DND-41 (cell line): ENCODE measurements at regions not wholly inside any gene's neighbourhood (a gene's known extent, or its start where the extent isn't known, plus 50 kb on each side); places are given as distances from the start of the nearest gene placed in this dataset.

Source experiments
- ATAC-seq: fragments of 200-7000 bp; cut with Tn5 transposase; 3 replicates; pipeline ENCODE4 v1.9.1; 2021; ENCODE audit warnings: low read depth; ENCODE audit not compliant: insufficient read depth
- DNase-seq: peaks from one replicate; pipeline ENCODE4 v3.0.0-alpha.2; 2020
- H2AFZ ChIP-seq: 2 replicates; pipeline ENCODE4 v1.6.0; 2012; ENCODE audit warnings: low read depth, low read length
- H3K27ac ChIP-seq: 2 replicates; pipeline ENCODE4 v1.5.1; 2012; ENCODE audit warnings: low read length, inconsistent platforms
- H3K27me3 ChIP-seq: fragments of 200-600 bp; sonication (generic); 2 replicates; pipeline ENCODE4 v1.6.0; 2012; ENCODE audit warnings: low read length, mild to moderate bottlenecking, inconsistent platforms; ENCODE audit not compliant: insufficient read depth, poor library complexity
- H3K36me3 ChIP-seq: 2 replicates; pipeline ENCODE4 v1.5.1; 2012; ENCODE audit warnings: low read length, inconsistent platforms; ENCODE audit not compliant: insufficient read depth
- H3K4me1 ChIP-seq: 2 replicates; pipeline ENCODE4 v1.5.1; 2012; ENCODE audit warnings: mild to moderate bottlenecking, low read length; ENCODE audit not compliant: insufficient read depth
- H3K4me2 ChIP-seq: 2 replicates; pipeline ENCODE4 v1.6.0; 2012; ENCODE audit warnings: mild to moderate bottlenecking, moderate library complexity, low read length, inconsistent platforms; ENCODE audit not compliant: insufficient read depth
- H3K4me3 ChIP-seq, 2 experiments: fragments of 200-600 bp in 1 of 2; shearing (Covaris generic) in 1 of 2; 2 replicates each; pipeline ENCODE4 v1.5.1; 2012 to 2016; ENCODE audit warnings: inconsistent platforms in 2 of 2, low read length in 2 of 2, mild to moderate bottlenecking in 2 of 2, low read depth in 1 of 2, moderate library complexity in 1 of 2
- H3K79me2 ChIP-seq: 2 replicates; pipeline ENCODE4 v1.6.0; 2012; ENCODE audit warnings: low read length, inconsistent platforms; ENCODE audit not compliant: insufficient read depth
- H3K9ac ChIP-seq: 2 replicates; pipeline ENCODE4 v1.6.0; 2012; ENCODE audit warnings: low read depth, mild to moderate bottlenecking, inconsistent platforms, low read length, moderate library complexity
- H3K9me3 ChIP-seq: 2 replicates; pipeline ENCODE4 v1.5.1; 2012; ENCODE audit warnings: low read length, moderate library complexity, mild to moderate bottlenecking, inconsistent platforms; ENCODE audit not compliant: insufficient read depth, severe bottlenecking
- H4K20me1 ChIP-seq: 2 replicates; pipeline ENCODE4 v1.6.0; 2012; ENCODE audit warnings: low read length; ENCODE audit not compliant: insufficient read depth
- CTCF ChIP-seq: IDR thresholded peaks from 2 replicates; pipeline ENCODE4 v1.5.1; 2012; ENCODE audit warnings: borderline replicate concordance, low read length, moderate library complexity, mild to moderate bottlenecking; ENCODE audit not compliant: poor library complexity, severe bottlenecking; ENCODE audit errors: extremely low read depth
- EZH2 ChIP-seq: IDR thresholded peaks from 3 replicates; pipeline ENCODE4 v1.6.1; 2012; ENCODE audit warnings: borderline replicate concordance, low read depth, mild to moderate bottlenecking, moderate library complexity, low read length, inconsistent platforms; ENCODE audit not compliant: severe bottlenecking

- H3K27me3 ChIP-seq = no peaks in the 10 kb centered on the region
- TF ChIP-seq CTCF (no peak), EZH2 (no peak)
- H3K4me3 ChIP-seq = no peak overlapping the region
- H3K4me2 ChIP-seq = no peak overlapping the region
- ATAC-seq (no peak), DNase-seq (no peak)
- no peaks in the 10 kb centered on the region for H3K9me3 ChIP-seq
- no peaks in the 10 kb centered on the region for H3K79me2 ChIP-seq
- no peak overlapping the region for H3K27ac ChIP-seq
- H3K9ac ChIP-seq = no peak overlapping the region
- no peak overlapping the region for H2AFZ ChIP-seq
- H3K4me1 ChIP-seq = no peaks in the 10 kb centered on the region
- no peaks in the 10 kb centered on the region for H4K20me1 ChIP-seq
- H3K36me3 ChIP-seq = no peaks in the 10 kb centered on the region
Observed at GRCh38 chr7:81209059-81209458, 290.2 kb upstream of the SEMA3C start.

GRCh38 chr7:81207801-81208200 lies 288.9 kb upstream of the SEMA3C start:
- Histone ChIP-seq H3K27ac (no peak overlapping the region), H3K4me3 (no peak overlapping the region), H3K9me3 (no peaks in the 10 kb centered on the region), H3K79me2 (no peaks in the 10 kb centered on the region), H4K20me1 (no peaks in the 10 kb centered on the region), H2AFZ (no peak overlapping the region), H3K4me2 (no peak overlapping the region), H3K9ac (no peak overlapping the region), H3K4me1 (no peaks in the 10 kb centered on the region), H3K27me3 (no peaks in the 10 kb centered on the region), H3K36me3 (no peaks in the 10 kb centered on the region)
- DNase-seq = no peak
- ATAC-seq = no peak
- TF ChIP-seq EZH2 (no peak), CTCF (no peak)

GRCh38 chr7:81206667-81207360 lies 288.0 kb upstream of the SEMA3C start:
- H3K4me2 ChIP-seq = no peak overlapping the region
- H3K27ac ChIP-seq = no peak overlapping the region
- no peak overlapping the region for H3K4me3 ChIP-seq
- H3K79me2 ChIP-seq = no peaks in the 10 kb centered on the region
- ATAC-seq = no peak
- no peaks in the 10 kb centered on the region for H4K20me1 ChIP-seq
- H3K9me3 ChIP-seq = no peaks in the 10 kb centered on the region
- H3K27me3 ChIP-seq = no peaks in the 10 kb centered on the region
- DNase-seq = no peak
- H2AFZ ChIP-seq = no peak overlapping the region
- TF ChIP-seq CTCF = no peak
- no peak for TF ChIP-seq EZH2
- H3K36me3 ChIP-seq = no peaks in the 10 kb centered on the region
- no peak overlapping the region for H3K9ac ChIP-seq
- no peaks in the 10 kb centered on the region for H3K4me1 ChIP-seq
